ENCODE measurements at regions not wholly inside any gene's neighbourhood (a gene's known extent, or its start where the extent isn't known, plus 50 kb on each side); places are given as distances from the start of the nearest gene placed in this dataset.

DNA sequence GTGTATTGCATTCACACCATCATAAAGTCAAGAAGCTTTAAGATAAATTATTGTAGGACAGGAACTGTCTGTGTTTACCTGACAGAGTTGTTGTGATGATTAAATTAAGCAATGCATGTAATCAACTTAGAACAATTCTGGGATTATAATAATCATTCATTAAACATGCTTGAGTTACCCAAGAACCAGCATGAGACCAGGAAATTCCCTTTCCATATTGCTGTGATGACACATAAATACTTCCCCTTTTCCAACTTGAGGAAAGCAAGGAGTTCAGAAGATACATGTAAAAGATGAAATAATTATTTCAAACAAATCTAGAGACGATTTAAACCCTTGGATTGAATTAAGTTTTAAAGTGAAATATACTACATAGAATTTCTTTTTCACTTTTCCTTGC, 404.4 kb downstream of the GJA1 start:
- CTCF ChIA-PET, result interaction anchor here (0.6 to 3.1 kb wide), 7 partner anchors 10 to 411 kb away, joined by 3 to 31 read pairs (median 3); no protein-coding TSS in a partner anchor

DNA sequence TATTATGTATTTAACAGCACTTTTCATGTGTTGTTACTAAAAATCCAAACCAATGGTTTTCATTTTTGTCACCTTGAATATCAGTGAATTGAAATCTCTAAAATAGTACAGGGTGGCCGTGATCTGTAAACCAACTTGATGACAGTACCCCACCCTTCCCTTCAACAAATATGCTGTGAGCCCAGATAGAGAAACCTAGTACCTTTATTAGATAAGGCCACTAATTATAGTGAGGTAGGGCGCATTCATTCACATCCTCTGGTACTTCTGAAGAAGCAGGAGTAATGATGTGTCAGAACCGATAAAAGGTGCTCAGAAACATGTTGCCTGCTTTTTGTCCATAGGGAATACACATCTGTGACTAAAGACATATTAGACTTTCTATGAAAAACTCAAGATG, 409.5 kb downstream of the GJA1 start:
- TF ChIP-seq, protein P1, sequence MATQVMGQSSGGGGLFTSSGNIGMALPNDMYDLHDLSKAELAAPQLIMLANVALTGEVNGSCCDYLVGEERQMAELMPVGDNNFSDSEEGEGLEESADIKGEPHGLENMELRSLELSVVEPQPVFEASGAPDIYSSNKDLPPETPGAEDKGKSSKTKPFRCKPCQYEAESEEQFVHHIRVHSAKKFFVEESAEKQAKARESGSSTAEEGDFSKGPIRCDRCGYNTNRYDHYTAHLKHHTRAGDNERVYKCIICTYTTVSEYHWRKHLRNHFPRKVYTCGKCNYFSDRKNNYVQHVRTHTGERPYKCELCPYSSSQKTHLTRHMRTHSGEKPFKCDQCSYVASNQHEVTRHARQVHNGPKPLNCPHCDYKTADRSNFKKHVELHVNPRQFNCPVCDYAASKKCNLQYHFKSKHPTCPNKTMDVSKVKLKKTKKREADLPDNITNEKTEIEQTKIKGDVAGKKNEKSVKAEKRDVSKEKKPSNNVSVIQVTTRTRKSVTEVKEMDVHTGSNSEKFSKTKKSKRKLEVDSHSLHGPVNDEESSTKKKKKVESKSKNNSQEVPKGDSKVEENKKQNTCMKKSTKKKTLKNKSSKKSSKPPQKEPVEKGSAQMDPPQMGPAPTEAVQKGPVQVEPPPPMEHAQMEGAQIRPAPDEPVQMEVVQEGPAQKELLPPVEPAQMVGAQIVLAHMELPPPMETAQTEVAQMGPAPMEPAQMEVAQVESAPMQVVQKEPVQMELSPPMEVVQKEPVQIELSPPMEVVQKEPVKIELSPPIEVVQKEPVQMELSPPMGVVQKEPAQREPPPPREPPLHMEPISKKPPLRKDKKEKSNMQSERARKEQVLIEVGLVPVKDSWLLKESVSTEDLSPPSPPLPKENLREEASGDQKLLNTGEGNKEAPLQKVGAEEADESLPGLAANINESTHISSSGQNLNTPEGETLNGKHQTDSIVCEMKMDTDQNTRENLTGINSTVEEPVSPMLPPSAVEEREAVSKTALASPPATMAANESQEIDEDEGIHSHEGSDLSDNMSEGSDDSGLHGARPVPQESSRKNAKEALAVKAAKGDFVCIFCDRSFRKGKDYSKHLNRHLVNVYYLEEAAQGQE (tag by site-specific recombination; IDR thresholded peaks at IDR 0.05), result no peak
- TF ChIP-seq ZNF341 (tag by site-specific recombination; IDR thresholded peaks at IDR 0.05; ENCODE audit: low read depth) (no peak), HOXD13 (CRISPR knock-in tag; IDR thresholded peaks at IDR 0.05; ENCODE audit: borderline replicate concordance) (no peak), SP7 (tag by site-specific recombination; IDR thresholded peaks at IDR 0.05) (no peak), YY2 (tag by site-specific recombination; IDR thresholded peaks at IDR 0.05) (no peak), ZNF747 (tag by site-specific recombination; IDR thresholded peaks at IDR 0.05) (no peak), ZXDB (tag by site-specific recombination; IDR thresholded peaks at IDR 0.05) (no peak), ZNF184 (tag by site-specific recombination; IDR thresholded peaks at IDR 0.05) (no peak), ZNF221 (tag by site-specific recombination; IDR thresholded peaks at IDR 0.05; ENCODE audit: borderline replicate concordance) (no peak), KLF16 (tag by site-specific recombination; IDR thresholded peaks at IDR 0.05) (no peak), FEZF1 (tag by site-specific recombination; IDR thresholded peaks at IDR 0.05) (no peak), MZF1 (tag by site-specific recombination; IDR thresholded peaks at IDR 0.05; ENCODE audit: borderline replicate concordance) (no peak), KLF1 (tag by site-specific recombination; IDR thresholded peaks at IDR 0.05) (no peak), ZNF677 (tag by site-specific recombination; IDR thresholded peaks at IDR 0.05) (no peak), SETDB1 (IDR thresholded peaks at IDR 0.05; ENCODE audit: insufficient read length, low read length) (no peak), ZBTB8A (tag by site-specific recombination; IDR thresholded peaks at IDR 0.05) (no peak), ZBTB7A (tag by site-specific recombination; IDR thresholded peaks at IDR 0.05; ENCODE audit: low read depth) (no peak), ZNF121 (tag by site-specific recombination; IDR thresholded peaks at IDR 0.05) (no peak), SP2 (tag by site-specific recombination; IDR thresholded peaks at IDR 0.05) (no peak)
- TF ChIP-seq, protein P2, sequence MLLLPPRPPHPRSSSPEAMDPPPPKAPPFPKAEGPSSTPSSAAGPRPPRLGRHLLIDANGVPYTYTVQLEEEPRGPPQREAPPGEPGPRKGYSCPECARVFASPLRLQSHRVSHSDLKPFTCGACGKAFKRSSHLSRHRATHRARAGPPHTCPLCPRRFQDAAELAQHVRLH (tag by site-specific recombination; IDR thresholded peaks at IDR 0.05), result no peak
- no peak overlapping the region for H3K27ac ChIP-seq (ENCODE audit: extremely low read depth, low read depth, low read length)
- H3K4me1 ChIP-seq (ENCODE audit: control insufficient read depth, insufficient read depth, low read length), result no peaks in the 10 kb centered on the region
- no peaks in the 10 kb centered on the region for H3K36me3 ChIP-seq (ENCODE audit: control insufficient read depth in 2 of 2, insufficient read depth in 1 of 2, low read length in 2 of 2)
- no peak overlapping the region for H3K4me3 ChIP-seq (ENCODE audit: low read depth, low read length)
- no peaks in the 10 kb centered on the region for H3K9me3 ChIP-seq (ENCODE audit: control insufficient read depth, insufficient read depth, low read depth, low read length)
- ChIA-PET CTCF (interaction anchor here (0.8 kb wide), 1 partner anchor 9 kb away, joined by 3 read pairs; no protein-coding TSS in a partner anchor), POLR2A (no interaction called here)

More for the DNA sequence above, 404.4 kb downstream of the GJA1 start:
- Histone ChIP-seq H3K4me3 (ENCODE audit: low read depth, low read length) (no peak overlapping the region), H3K36me3 (ENCODE audit: control insufficient read depth in 2 of 2, insufficient read depth in 1 of 2, low read length in 2 of 2) (no peaks in the 10 kb centered on the region), H3K9me3 (ENCODE audit: control insufficient read depth, insufficient read depth, low read depth, low read length) (no peaks in the 10 kb centered on the region), H3K27ac (ENCODE audit: extremely low read depth, low read depth, low read length) (no peak overlapping the region), H3K4me1 (ENCODE audit: control insufficient read depth, insufficient read depth, low read length) (0 out of 2 replicates have a peak, but pooled peaks cover 5% of the 10 kb centered on the region)
- POLR2A ChIA-PET, result interaction anchor here (0.7 to 1.2 kb wide), 2 partner anchors 73 to 403 kb away, joined by 3 to 5 read pairs; no protein-coding TSS in a partner anchor
- TF ChIP-seq, protein P3, sequence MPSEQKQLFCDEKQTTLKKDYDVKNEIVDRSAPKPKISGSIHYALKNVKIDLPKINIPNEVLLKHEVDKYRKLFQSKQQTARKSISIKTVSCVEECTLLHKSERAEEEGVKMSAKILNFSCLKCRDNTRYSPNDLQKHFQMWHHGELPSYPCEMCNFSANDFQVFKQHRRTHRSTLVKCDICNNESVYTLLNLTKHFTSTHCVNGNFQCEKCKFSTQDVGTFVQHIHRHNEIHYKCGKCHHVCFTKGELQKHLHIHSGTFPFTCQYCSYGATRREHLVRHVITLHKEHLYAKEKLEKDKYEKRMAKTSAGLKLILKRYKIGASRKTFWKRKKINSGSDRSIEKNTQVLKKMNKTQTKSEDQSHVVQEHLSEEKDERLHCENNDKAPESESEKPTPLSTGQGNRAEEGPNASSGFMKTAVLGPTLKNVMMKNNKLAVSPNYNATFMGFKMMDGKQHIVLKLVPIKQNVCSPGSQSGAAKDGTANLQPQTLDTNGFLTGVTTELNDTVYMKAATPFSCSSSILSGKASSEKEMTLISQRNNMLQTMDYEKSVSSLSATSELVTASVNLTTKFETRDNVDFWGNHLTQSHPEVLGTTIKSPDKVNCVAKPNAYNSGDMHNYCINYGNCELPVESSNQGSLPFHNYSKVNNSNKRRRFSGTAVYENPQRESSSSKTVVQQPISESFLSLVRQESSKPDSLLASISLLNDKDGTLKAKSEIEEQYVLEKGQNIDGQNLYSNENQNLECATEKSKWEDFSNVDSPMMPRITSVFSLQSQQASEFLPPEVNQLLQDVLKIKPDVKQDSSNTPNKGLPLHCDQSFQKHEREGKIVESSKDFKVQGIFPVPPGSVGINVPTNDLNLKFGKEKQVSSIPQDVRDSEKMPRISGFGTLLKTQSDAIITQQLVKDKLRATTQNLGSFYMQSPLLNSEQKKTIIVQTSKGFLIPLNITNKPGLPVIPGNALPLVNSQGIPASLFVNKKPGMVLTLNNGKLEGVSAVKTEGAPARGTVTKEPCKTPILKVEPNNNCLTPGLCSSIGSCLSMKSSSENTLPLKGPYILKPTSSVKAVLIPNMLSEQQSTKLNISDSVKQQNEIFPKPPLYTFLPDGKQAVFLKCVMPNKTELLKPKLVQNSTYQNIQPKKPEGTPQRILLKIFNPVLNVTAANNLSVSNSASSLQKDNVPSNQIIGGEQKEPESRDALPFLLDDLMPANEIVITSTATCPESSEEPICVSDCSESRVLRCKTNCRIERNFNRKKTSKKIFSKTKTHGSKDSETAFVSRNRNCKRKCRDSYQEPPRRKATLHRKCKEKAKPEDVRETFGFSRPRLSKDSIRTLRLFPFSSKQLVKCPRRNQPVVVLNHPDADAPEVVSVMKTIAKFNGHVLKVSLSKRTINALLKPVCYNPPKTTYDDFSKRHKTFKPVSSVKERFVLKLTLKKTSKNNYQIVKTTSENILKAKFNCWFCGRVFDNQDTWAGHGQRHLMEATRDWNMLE (tag by site-specific recombination; conservative IDR thresholded peaks at IDR 0.05; ENCODE audit: low read depth), result no peak
- TF ChIP-seq GFI1B (tag by site-specific recombination; IDR thresholded peaks at IDR 0.05) (no peak), KLF8 (tag by site-specific recombination; IDR thresholded peaks at IDR 0.05) (no peak), FEZF1 (tag by site-specific recombination; IDR thresholded peaks at IDR 0.05) (no peak), YY1 (tag by site-specific recombination; IDR thresholded peaks at IDR 0.05) (no peak), KLF10 (tag by site-specific recombination; IDR thresholded peaks at IDR 0.05) (no peak), KLF1 (tag by site-specific recombination; IDR thresholded peaks at IDR 0.05) (no peak), TRIM28 (IDR thresholded peaks at IDR 0.05; ENCODE audit: borderline replicate concordance, low read length) (no peak), ZNF354C (tag by site-specific recombination; IDR thresholded peaks at IDR 0.05; ENCODE audit: borderline replicate concordance, low read depth) (no peak), ZNF140 (tag by site-specific recombination; IDR thresholded peaks at IDR 0.05) (no peak), ZNF571 (tag by site-specific recombination; IDR thresholded peaks at IDR 0.05) (no peak), ZNF837 (tag by site-specific recombination; IDR thresholded peaks at IDR 0.05) (no peak)
